OCI-M2 (cell line): ENCODE measurements at regions not wholly inside any gene's neighbourhood (a gene's known extent, or its start where the extent isn't known, plus 50 kb on each side); places are given as distances from the start of the nearest gene placed in this dataset.

Experiments
- DNase-seq: peaks from one replicate; lab custom pipeline; 2025; ENCODE audit not compliant: unreplicated experiment; lab: John Stamatoyannopoulos, UW

GRCh38 chr1:228969953-228970800 lies 234.9 kb downstream of the RHOU start:
- DNase-seq: no peak

GRCh38 chr1:228972576-228972975 lies 237.3 kb downstream of the RHOU start:
- no peak for DNase-seq

DNA sequence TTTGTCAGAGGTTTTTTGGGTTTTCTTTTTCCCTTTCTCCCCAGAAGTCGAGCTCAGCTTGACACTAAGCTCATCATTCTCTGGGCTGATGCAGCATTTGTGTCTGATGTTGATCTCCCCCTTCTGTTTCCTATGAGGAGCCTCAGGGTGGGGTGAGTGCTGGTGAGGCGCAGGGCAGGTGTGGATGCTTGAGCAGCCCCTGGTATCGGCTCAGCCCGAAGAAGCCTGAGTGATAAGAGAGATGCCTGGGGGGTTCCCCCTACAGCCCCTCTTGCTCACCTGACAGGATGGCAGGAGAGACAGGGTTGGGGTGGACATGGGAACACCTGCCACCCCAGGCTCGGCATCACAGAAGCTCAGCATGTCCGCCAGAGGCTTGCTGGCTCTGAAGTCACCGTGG lies 239.0 kb downstream of the RHOU start:
- DNase-seq: no peak

- no peak for DNase-seq
Observed at GRCh38 chr1:228975238-228975907, 240.1 kb downstream of the RHOU start.

- no peak for DNase-seq
Observed at GRCh38 chr1:228976316-228976715, 241.0 kb downstream of the RHOU start.

GRCh38 chr1:228977307-228977706 lies 242.0 kb downstream of the RHOU start:
- DNase-seq: no peak

DNA sequence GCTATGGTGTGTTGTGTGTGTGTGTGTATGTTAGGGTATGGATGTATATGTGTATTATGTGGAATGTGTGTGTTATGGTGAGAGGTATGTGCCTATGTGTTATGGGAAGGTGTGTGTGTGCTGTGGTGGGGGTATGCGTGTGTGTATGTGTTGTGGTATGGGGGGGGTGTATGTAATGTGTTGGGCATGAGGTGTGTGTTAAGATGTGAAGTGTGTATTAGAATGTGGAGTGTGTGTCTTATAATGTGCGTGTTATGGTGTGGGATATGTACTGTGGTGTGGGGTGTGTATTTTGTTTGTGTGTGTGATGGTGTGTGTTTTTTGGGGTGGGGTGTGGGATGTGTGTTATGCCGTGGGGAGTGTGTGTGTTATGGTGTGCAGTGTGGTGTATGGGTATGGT lies 242.5 kb downstream of the RHOU start:
- no peak for DNase-seq

DNA sequence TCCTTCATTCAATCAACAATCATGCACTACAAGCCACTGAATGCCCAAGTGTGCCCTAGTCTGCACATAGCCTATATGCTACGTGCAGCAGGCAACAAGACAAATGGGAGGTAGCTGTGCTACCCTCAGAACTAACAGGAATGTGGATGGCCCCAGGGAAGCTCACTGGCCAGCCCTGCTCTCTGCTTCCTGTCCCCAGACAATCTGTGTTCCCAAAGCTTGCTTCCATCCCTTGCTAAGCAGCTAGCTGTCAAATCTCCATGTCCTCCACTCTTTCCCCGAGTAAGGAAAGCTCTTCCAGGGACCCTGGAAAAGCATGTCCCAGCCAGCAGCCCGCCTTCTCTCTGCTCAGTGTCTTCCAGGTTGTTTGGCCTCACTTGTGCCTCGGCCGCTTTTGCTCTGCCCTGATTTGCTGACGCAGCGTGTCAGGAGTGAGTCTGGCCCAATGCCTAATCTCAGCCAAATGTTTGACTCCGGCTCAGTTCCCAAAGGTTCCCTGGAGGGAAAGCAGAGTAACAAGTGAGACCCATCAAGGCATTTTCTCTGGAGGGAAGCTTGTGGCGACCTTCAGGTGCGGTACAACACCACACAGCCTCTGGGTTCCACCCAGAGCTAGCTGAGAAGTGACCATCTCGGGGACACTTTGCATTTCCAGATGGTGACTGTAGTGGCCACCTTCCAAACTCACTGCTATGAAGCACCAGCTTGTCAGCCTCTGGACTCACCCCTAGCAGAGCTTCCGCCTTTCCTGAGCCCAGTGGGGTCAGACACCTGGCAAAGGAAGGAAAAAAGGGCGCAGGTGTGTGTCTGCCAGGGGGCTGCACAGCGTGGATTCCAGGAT lies 243.4 kb downstream of the RHOU start:
- DNase-seq: no peak

DNA sequence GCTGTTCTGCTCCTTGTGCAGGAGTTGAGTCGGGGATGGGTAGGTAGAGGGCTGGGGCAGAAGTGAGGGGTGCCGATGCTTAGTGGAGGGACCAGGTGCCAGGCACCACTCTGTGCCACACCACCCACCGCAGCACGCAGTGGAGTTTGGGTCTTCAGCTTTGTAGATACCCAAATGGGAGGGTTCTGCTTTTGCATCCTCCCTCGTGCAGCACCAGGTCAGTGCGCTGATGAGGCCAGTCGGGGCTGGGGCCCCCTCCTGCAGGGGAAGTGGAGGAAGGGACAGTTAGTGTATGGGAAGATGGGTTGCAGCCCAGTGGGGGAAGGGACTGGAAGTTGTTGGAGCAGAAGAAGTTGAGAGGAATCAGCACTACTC lies 244.0 kb downstream of the RHOU start:
- no peak for DNase-seq

- no peak for DNase-seq
Observed at GRCh38 chr1:228979774-228980173, 244.5 kb downstream of the RHOU start.

DNA sequence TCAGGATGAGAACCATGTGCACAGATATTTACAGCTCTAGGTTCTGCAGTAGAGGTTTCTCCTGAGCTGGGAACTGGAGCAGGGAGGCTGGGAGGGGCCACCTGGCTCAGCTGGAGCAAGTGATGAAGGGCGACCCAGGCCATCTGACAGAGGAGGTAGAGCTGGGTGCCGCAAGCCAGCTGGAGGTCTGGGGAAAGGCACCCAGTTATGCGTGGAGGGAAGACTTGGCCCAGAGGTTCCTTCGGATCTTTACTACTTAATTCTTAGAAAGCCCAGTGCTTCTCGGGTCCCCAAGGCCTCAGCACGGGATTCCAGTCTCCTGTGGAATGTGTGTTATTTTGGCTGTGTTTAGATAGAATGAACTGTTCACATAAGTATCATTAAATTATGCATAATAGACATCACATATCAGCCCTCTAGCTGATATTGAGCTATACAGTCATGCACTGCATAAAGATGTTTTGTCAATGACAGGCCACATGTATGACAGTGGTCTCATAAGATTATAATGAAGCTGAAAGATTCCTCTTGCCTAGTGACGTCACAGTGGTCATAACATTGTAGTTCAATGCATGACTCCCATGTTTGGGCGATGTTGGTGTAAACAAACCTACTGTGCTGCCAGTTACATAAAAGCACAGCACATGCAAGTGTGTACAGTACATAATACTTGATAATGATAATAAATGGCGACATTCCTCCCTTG lies 245.1 kb downstream of the RHOU start:
- no peak for DNase-seq

DNA sequence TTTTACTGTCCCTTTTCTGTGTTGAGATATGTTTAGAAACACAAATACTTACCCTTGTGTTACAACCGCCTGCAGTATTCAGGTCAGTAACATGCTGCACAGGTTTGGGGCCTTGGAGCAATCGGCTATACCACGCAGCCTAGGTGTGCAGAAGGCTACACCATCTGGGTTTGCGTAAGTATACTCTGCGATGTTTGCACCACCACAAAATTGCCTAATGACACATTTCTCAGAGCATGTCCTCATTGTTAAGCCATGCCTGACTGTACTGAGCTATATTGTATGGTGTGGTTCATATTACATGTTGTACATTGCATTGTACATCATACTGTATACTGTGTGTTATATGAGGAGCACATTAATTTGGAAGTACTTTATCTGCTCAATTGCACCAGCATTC lies 247.4 kb downstream of the RHOU start:
- no peak for DNase-seq

DNA sequence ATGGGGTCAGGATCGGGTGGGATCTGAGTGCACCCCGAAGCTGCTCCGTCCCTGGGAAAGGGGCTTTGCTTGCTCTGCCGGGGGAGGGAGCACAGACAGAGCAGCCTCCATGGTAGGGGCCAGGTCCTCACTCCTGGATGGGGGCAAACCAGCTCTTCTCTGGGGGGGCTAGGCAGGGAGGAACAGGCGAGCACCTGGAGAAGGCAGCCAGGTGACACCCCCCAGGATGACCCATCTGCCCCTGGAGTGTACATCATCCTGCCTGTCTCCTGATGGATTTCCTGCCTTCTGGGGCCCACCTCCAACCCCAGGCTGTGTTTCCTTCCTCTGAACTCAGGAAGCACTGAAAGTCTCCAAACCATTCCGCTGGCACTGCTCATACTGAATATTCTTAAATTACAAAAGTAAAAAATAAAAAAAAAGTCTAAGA lies 248.0 kb downstream of the RHOU start:
- no peak for DNase-seq

DNA sequence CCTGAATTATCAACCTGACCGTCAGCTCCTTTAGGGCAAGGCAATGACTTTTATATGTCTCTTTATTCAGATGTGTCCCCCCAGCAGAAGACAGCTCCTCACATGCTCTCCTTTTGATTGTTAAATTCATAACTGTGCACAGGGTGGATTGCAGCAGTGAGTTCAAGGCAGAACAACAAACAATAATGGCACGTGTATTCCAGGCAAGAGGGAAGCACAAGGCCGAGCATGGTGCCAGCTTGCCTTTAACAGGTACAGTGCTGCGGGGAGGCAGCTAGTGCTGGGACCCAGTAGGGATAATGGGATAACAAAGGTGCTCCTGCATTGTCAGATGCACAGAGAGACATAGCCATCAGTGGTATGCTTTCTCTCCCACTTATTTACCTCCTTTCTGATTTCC lies 248.4 kb downstream of the RHOU start:
- no peak for DNase-seq

DNA sequence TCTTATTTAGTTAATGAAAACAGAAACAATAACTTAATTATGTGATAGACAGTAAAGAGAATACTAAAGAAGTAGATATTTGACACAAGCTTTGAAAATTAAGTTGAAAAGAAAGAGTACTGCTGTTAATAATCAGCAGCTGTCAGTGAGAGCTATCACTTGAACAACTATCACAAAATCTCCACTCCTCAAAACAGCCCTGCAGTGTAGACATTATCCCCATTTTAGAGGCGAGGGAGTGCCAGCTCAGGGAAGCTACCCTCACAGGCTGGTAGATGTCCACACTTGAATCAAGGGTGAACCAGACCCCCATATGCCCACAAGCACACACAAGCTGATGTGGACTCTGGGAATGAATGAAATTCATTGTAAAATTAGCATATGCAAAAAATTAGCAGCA lies 248.8 kb downstream of the RHOU start:
- DNase-seq: no peak

DNA sequence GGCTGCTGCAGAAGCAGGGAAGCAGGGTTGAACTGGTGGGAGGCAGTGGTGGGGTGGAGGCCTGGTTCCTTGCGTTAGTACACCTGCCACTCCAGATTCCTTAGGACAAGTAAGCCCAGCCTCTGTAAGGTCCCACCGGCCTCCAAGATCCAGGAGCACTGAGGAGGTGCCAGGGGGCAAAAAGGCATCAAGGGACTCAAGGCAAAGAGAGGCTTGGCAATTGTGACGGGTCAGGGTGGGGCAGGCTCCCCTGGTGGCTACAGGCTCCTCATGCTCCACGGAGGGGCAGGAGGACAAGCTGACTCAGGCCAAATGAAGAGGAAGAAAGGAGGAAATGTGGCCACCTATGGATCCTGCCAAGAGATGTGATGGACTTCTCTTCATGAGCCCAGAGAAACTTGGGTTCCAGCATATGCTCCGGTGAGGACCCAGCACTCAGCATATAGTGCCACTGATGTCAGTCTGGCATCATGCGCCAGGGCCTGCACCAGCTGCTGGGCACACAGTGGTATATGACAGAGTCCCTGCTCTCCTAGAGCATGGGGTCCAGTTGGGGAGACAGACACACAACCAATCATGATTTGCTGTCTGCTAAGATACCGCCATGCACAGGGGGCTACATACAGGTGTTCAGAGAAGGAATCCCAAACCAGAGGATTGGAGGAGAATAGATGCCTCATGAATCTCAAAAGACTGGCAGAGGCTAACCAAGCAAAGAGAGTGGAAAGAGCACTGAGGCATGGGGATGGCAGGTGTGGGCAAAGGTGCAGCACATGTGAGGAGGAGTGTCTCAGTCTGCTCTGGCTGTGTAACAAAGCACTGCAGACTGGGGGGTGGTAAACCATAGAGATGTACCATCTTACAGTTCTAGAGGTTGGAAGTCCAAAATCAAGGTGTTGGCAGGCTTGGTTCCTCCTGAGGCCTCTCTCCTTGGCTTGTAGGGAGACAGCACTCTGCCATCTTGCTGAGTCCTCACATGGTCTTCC lies 249.7 kb downstream of the RHOU start:
- no peak for DNase-seq

GRCh38 chr1:228985661-228986060 lies 250.4 kb downstream of the RHOU start:
- no peak for DNase-seq

- DNase-seq: no peak
Observed at GRCh38 chr1:228986093-228986904, 251.0 kb downstream of the RHOU start.

DNA sequence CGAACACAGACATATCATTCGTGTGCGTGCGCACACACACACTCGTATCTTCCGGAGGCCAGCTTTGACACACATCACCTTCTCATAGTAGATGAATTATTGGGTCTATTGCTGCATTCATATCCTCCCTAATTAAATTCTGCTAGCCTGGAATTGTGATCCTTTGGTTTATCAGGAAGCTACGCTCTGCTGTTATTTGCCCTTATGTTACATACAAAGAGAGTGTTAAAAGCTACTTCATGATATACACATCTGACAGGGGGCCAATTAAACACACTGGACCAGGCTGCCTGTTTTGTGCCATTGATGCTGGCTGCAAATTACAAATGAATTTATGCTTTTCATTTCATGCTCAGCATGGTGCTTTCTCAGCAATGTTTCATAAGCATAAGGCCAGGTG lies 252.0 kb downstream of the RHOU start:
- DNase-seq: no peak
